ENCODE measurements at regions not wholly inside any gene's neighbourhood (a gene's known extent, or its start where the extent isn't known, plus 50 kb on each side); places are given as distances from the start of the nearest gene placed in this dataset.

GRCh38 chr14:85401384-85401783 is 128.6 kb upstream of the FLRT2 start:
- intact Hi-C loops (cut with micrococcal nuclease): no loop called here
- H3K4me3 Mint-ChIP-seq: no peak overlapping the region
- TF ChIP-seq CTCF (IDR thresholded peaks at IDR 0.05): no peak
- no peaks in the 10 kb centered on the region for H3K27me3 Mint-ChIP-seq (ENCODE audit: low read depth in 2 of 2)
- H3K9me3 Mint-ChIP-seq: peaks cover 2 to 5% of the 10 kb centered on the region in 2 donors
- peaks cover 6% of the 10 kb centered on the region in 2 donors for H3K4me1 Mint-ChIP-seq
- 83% methylated on average over 1 of the region's 1 CpG for WGBS (ENCODE audit: insufficient coverage)
- no peaks in the 10 kb centered on the region for H3K9me3 ChIP-seq (ENCODE audit: control insufficient read depth, insufficient read depth, low read length)
- H3K27ac ChIP-seq (ENCODE audit: low read length): no peak overlapping the region
- H3K27me3 ChIP-seq (ENCODE audit: control insufficient read depth, insufficient read depth, low read length): no peaks in the 10 kb centered on the region
- H3K4me1 ChIP-seq (ENCODE audit: control insufficient read depth, insufficient read depth, low read length): no peaks in the 10 kb centered on the region
- no peak overlapping the region for H3K27ac Mint-ChIP-seq
- H3K36me3 ChIP-seq (ENCODE audit: control insufficient read depth, insufficient read depth, low read length): no peaks in the 10 kb centered on the region
- no peak for ATAC-seq
- H3K4me3 ChIP-seq (ENCODE audit: low read length): no peak overlapping the region
- DNase-seq: no peak
- no peaks in the 10 kb centered on the region for H3K36me3 Mint-ChIP-seq

GRCh38 chr14:85402569-85403162 is 127.3 kb upstream of the FLRT2 start:
- Mint-ChIP-seq H3K36me3 (no peaks in the 10 kb centered on the region), H3K9me3 (peaks cover 2 to 5% of the 10 kb centered on the region in 2 donors), H3K27ac (no peak overlapping the region), H3K4me3 (no peak overlapping the region), H3K4me1 (peaks cover 6% of the 10 kb centered on the region in 2 donors), H3K27me3 (ENCODE audit: low read depth in 2 of 2) (no peaks in the 10 kb centered on the region)
- Histone ChIP-seq H3K27me3 (ENCODE audit: control insufficient read depth, insufficient read depth, low read length) (no peaks in the 10 kb centered on the region), H3K4me3 (ENCODE audit: low read length) (no peak overlapping the region), H3K27ac (ENCODE audit: low read length) (no peak overlapping the region), H3K4me1 (ENCODE audit: control insufficient read depth, insufficient read depth, low read length) (no peaks in the 10 kb centered on the region), H3K9me3 (ENCODE audit: control insufficient read depth, insufficient read depth, low read length) (no peaks in the 10 kb centered on the region), H3K36me3 (ENCODE audit: control insufficient read depth, insufficient read depth, low read length) (no peaks in the 10 kb centered on the region)
- ATAC-seq (no peak), DNase-seq (no peak)
- no peak for TF ChIP-seq CTCF (IDR thresholded peaks at IDR 0.05)
- intact Hi-C loops (cut with micrococcal nuclease): no loop called here
- WGBS (ENCODE audit: insufficient coverage): 88% methylated on average over 2 of the region's 7 CpGs

GRCh38 chr14:85409481-85410210 is 120.3 kb upstream of the FLRT2 start:
- H3K9me3 Mint-ChIP-seq: peaks cover 2% of the 10 kb centered on the region in 2 donors
- no peaks in the 10 kb centered on the region for H3K4me1 ChIP-seq (ENCODE audit: control insufficient read depth, insufficient read depth, low read length)

More at GRCh38 chr14:85409481-85410210, 120.3 kb upstream of the FLRT2 start:
- Histone ChIP-seq H3K36me3 (ENCODE audit: control insufficient read depth, insufficient read depth, low read length) (no peaks in the 10 kb centered on the region), H3K4me3 (ENCODE audit: low read length) (no peak overlapping the region), H3K9me3 (ENCODE audit: control insufficient read depth, insufficient read depth, low read length) (no peaks in the 10 kb centered on the region), H3K27me3 (ENCODE audit: control insufficient read depth, insufficient read depth, low read length) (no peaks in the 10 kb centered on the region), H3K27ac (ENCODE audit: low read length) (no peak overlapping the region)
- WGBS (ENCODE audit: insufficient coverage): 67% methylated on average over 1 of the region's 3 CpGs
- DNase-seq (no peak), ATAC-seq (no peak)
- Mint-ChIP-seq H3K4me3 (no peak overlapping the region), H3K27ac (no peak overlapping the region), H3K27me3 (ENCODE audit: low read depth in 2 of 2) (no peaks in the 10 kb centered on the region), H3K36me3 (no peaks in the 10 kb centered on the region), H3K4me1 (peaks cover 3 to 4% of the 10 kb centered on the region in 2 donors)
- no peak for TF ChIP-seq CTCF (IDR thresholded peaks at IDR 0.05)
- intact Hi-C loops (cut with micrococcal nuclease): no loop called here

Measured in natural killer cell (primary cell).